ENCODE measurements at regions not wholly inside any gene's neighbourhood (a gene's known extent, or its start where the extent isn't known, plus 50 kb on each side); places are given as distances from the start of the nearest gene placed in this dataset.

- DNase-seq (ENCODE audit: low read depth), result no peak
Measured at GRCh38 chr2:59665021-59665420, 888.4 kb downstream of the BCL11A start.

- no peak for DNase-seq (ENCODE audit: low read depth)
Measured at GRCh38 chr2:59662127-59662861, 891.2 kb downstream of the BCL11A start.

- no peak for DNase-seq (ENCODE audit: low read depth)
Measured at GRCh38 chr2:59660262-59660661, 893.2 kb downstream of the BCL11A start.

GRCh38 chr2:59658906-59659635 lies 894.4 kb downstream of the BCL11A start:
- no peak for DNase-seq (ENCODE audit: low read depth)

- no peak for DNase-seq (ENCODE audit: low read depth)
Measured at GRCh38 chr2:59655809-59656208, 897.6 kb downstream of the BCL11A start.

- no peak for DNase-seq (ENCODE audit: low read depth)
Measured at GRCh38 chr2:59654710-59655109, 898.7 kb downstream of the BCL11A start.

- no peak for DNase-seq (ENCODE audit: low read depth)
Measured at GRCh38 chr2:59653164-59653563, 900.3 kb downstream of the BCL11A start.

GRCh38 chr2:59630789-59631188 lies 922.7 kb downstream of the BCL11A start:
- DNase-seq (ENCODE audit: low read depth), result no peak

- DNase-seq (ENCODE audit: low read depth), result no peak
Measured at GRCh38 chr2:59627599-59627998, 925.9 kb downstream of the BCL11A start.

GRCh38 chr2:59622599-59623308 lies 930.7 kb downstream of the BCL11A start:
- DNase-seq (ENCODE audit: low read depth), result no peak

GRCh38 chr2:59604123-59604522 lies 949.3 kb downstream of the BCL11A start:
- DNase-seq (ENCODE audit: low read depth), result no peak

GRCh38 chr2:59594671-59595222 lies 958.7 kb downstream of the BCL11A start:
- no peak for DNase-seq (ENCODE audit: low read depth)

GRCh38 chr2:59590798-59591197 lies 962.7 kb downstream of the BCL11A start:
- DNase-seq (ENCODE audit: low read depth), result no peak

GRCh38 chr2:59589881-59590280 lies 963.6 kb downstream of the BCL11A start:
- no peak for DNase-seq (ENCODE audit: low read depth)

- no peak for DNase-seq (ENCODE audit: low read depth)
Measured at GRCh38 chr2:59588286-59588685, 965.2 kb downstream of the BCL11A start.

- DNase-seq (ENCODE audit: low read depth), result no peak
Measured at GRCh38 chr2:59586176-59586575, 967.3 kb downstream of the BCL11A start.

- no peak for DNase-seq (ENCODE audit: low read depth)
Measured at GRCh38 chr2:59585655-59586054, 967.8 kb downstream of the BCL11A start.

GRCh38 chr2:59584958-59585357 lies 968.5 kb downstream of the BCL11A start:
- DNase-seq (ENCODE audit: low read depth), result no peak

- DNase-seq (ENCODE audit: low read depth), result no peak
Measured at GRCh38 chr2:59583173-59583765, 970.2 kb downstream of the BCL11A start.

- no peak for DNase-seq (ENCODE audit: low read depth)
Measured at GRCh38 chr2:59578349-59578748, 975.1 kb downstream of the BCL11A start.

GRCh38 chr2:59575191-59575590 lies 978.3 kb downstream of the BCL11A start:
- peak; percentile 45 for DNase-seq (ENCODE audit: low read depth)

- no peak for DNase-seq (ENCODE audit: low read depth)
Measured at GRCh38 chr2:59572227-59572626, 981.2 kb downstream of the BCL11A start.

Data from CMK (cell line).